Psoas muscle (tissue), 7 donors: ENCODE measurements at regions not wholly inside any gene's neighbourhood (a gene's known extent, or its start where the extent isn't known, plus 50 kb on each side); places are given as distances from the start of the nearest gene placed in this dataset.

ENCODE experiments used
- ATAC-seq, 4 donors: fragments of 200-7000 bp; cut with Tn5 transposase; one replicate each; pipeline ENCODE4 v1.9.1; 2020; ENCODE audit warnings: moderate library complexity in 3 of 4, mild to moderate bottlenecking in 2 of 4
- DNase-seq, 2 donors: peaks; one replicate each; pipeline ENCODE4 v3.0.0-alpha.2; 2020
- H3K27ac ChIP-seq: fragments of 200-600 bp; one replicate; pipeline ENCODE4 v1.8.0; 2022
- H3K27me3 ChIP-seq, 3 donors: fragments of 200-600 bp in 1 of 3; one replicate each; pipeline versions ENCODE4 v1.6.1 to v1.8.0; 2013 to 2022; ENCODE audit warnings: low read length in 2 of 3, mild to moderate bottlenecking in 2 of 3, moderate library complexity in 1 of 3; ENCODE audit not compliant: insufficient read depth in 3 of 3
- H3K36me3 ChIP-seq, 2 donors: fragments of 200-600 bp in 1 of 2; one replicate each; pipeline versions ENCODE4 v1.6.1 to v1.8.0; 2013 to 2022; ENCODE audit warnings: low read depth in 1 of 2, mild to moderate bottlenecking in 1 of 2, moderate library complexity in 1 of 2; ENCODE audit not compliant: insufficient read depth in 1 of 2
- H3K4me1 ChIP-seq: fragments of 200-600 bp; one replicate; pipeline ENCODE4 v1.8.0; 2022
- H3K4me3 ChIP-seq: fragments of 200-600 bp; one replicate; pipeline ENCODE4 v1.8.0; 2022; ENCODE audit warnings: mild to moderate bottlenecking
- H3K9me3 ChIP-seq: fragments of 200-600 bp; one replicate; pipeline ENCODE4 v1.8.0; 2022
- CTCF ChIP-seq: fragments of 200-600 bp; IDR thresholded peaks from one replicate; pipeline ENCODE4 v1.8.0; 2022; ENCODE audit warnings: antibody characterized with exemption
- WGBS, 3 donors: extraction: QIAGEN DNeasy Blood & Tissue Kit; methylation state at CpG; one replicate each; pipeline versions ENCODE4 v1.1.6 to v1.1.7; 2013; 5-methylcytosine and 5-hydroxymethylcytosine counted together
- intact Hi-C, 2 donors: fragments of 100-400 bp; cut with DNase I; formaldehyde crosslinking; loops; one replicate each; pipeline versions ENCODE4 v1.11.0 to v1.14.2; 2022
- donor health status: healthy with polysubstance abuse.
- donor health status: DM: no; HTN: no; CAD: no; lungs with moderate emphysema.
- donor health status: Bipolar disorder and iron deficiency.
- donor health status: healthy.
- donor health status: DM: yes; HTN: yes; CAD: no.
- donor health status: DM: no; HTN: no; CAD: no.
- donor health status: DM: yes; HTN: yes; CAD: no.

- 20 to 22% (median 21%) methylated on average over 3 of the region's 3 CpGs for WGBS, 3 donors
- H3K4me3 ChIP-seq = no peak overlapping the region
- no peak for TF ChIP-seq CTCF
- intact Hi-C loops = no loop called here
- no peaks in the 10 kb centered on the region for H3K9me3 ChIP-seq
- H3K36me3 ChIP-seq = no peaks in the 10 kb centered on the region
- no peak for ATAC-seq
- no peaks in the 10 kb centered on the region for H3K4me1 ChIP-seq
- H3K27ac ChIP-seq = no peak overlapping the region
- DNase-seq = no peak
- H3K27me3 ChIP-seq = peaks cover 0 to 5% (median 0%) of the 10 kb centered on the region in 3 donors
Observed at GRCh38 chr10:8323428-8324054, 269.1 kb downstream of the GATA3 start.

GRCh38 chr10:8325024-8325980 lies 270.8 kb downstream of the GATA3 start:
- no peaks in the 10 kb centered on the region for H3K27me3 ChIP-seq
- H3K27ac ChIP-seq = no peak overlapping the region
- H3K36me3 ChIP-seq = no peaks in the 10 kb centered on the region
- TF ChIP-seq CTCF = no peak
- ATAC-seq = no peak
- intact Hi-C loops = no loop called here
- WGBS, 3 donors = 64 to 77% (median 75%) methylated on average over 6 of the region's 6 CpGs
- no peaks in the 10 kb centered on the region for H3K9me3 ChIP-seq
- no peak for DNase-seq
- no peak overlapping the region for H3K4me3 ChIP-seq
- H3K4me1 ChIP-seq = no peaks in the 10 kb centered on the region

GRCh38 chr10:8326396-8327139 lies 272.1 kb downstream of the GATA3 start:
- DNase-seq (no peak), ATAC-seq (no peak)
- no peak overlapping the region for H3K4me3 ChIP-seq
- 62 to 67% (median 66%) methylated on average over 18 of the region's 18 CpGs for WGBS, 3 donors
- no peak overlapping the region for H3K27ac ChIP-seq
- H3K36me3 ChIP-seq = no peaks in the 10 kb centered on the region
- TF ChIP-seq CTCF = no peak
- no peaks in the 10 kb centered on the region for H3K4me1 ChIP-seq
- H3K27me3 ChIP-seq = no peaks in the 10 kb centered on the region
- intact Hi-C loops = no loop called here
- no peaks in the 10 kb centered on the region for H3K9me3 ChIP-seq

- Histone ChIP-seq H3K4me3 (no peak overlapping the region), H3K9me3 (no peaks in the 10 kb centered on the region), H3K4me1 (no peaks in the 10 kb centered on the region), H3K36me3 (no peaks in the 10 kb centered on the region), H3K27ac (no peak overlapping the region), H3K27me3 (peaks cover 0 to 1% (median 0%) of the 10 kb centered on the region in 3 donors)
- TF ChIP-seq CTCF = no peak
- intact Hi-C loops = no loop called here
- ATAC-seq (no peak), DNase-seq (no peak)
- WGBS, 3 donors = 74 to 86% (median 75%) methylated on average over 1 of the region's 1 CpG
Observed at GRCh38 chr10:8327140-8327423, 272.6 kb downstream of the GATA3 start.
